ENCODE measurements at regions not wholly inside any gene's neighbourhood (a gene's known extent, or its start where the extent isn't known, plus 50 kb on each side); places are given as distances from the start of the nearest gene placed in this dataset.

- no peaks in the 10 kb centered on the region for H3K4me1 ChIP-seq
- no peaks in the 10 kb centered on the region for H3K36me3 ChIP-seq
- H3K9me3 ChIP-seq: no peaks in the 10 kb centered on the region
- H3K27me3 ChIP-seq: no peaks in the 10 kb centered on the region
- DNase-seq (no peak), ATAC-seq (no peak)
- intact Hi-C loops (cut with DNase I): no loop called here
- no peak overlapping the region for H3K4me3 ChIP-seq
- no peak overlapping the region for H3K27ac ChIP-seq
- no peak for TF ChIP-seq CTCF (IDR thresholded peaks at IDR 0.05)
These were observed 440.0 kb downstream of the PCDH7 start for GRCh38 chr4:31160146-31160545.

GRCh38 chr4:31169846-31170245, 449.7 kb downstream of the PCDH7 start:
- H3K27me3 ChIP-seq: no peaks in the 10 kb centered on the region
- no peaks in the 10 kb centered on the region for H3K36me3 ChIP-seq
- no peak overlapping the region for H3K27ac ChIP-seq
- no peaks in the 10 kb centered on the region for H3K4me1 ChIP-seq
- ATAC-seq (no peak), DNase-seq (no peak)
- H3K9me3 ChIP-seq: no peaks in the 10 kb centered on the region
- intact Hi-C loops (cut with DNase I): no loop called here
- H3K4me3 ChIP-seq: no peak overlapping the region
- no peak for TF ChIP-seq CTCF (IDR thresholded peaks at IDR 0.05)

GRCh38 chr4:31171362-31171761, 451.2 kb downstream of the PCDH7 start:
- no peaks in the 10 kb centered on the region for H3K36me3 ChIP-seq
- ATAC-seq (no peak), DNase-seq (no peak)
- no peaks in the 10 kb centered on the region for H3K27me3 ChIP-seq
- no peak overlapping the region for H3K4me3 ChIP-seq
- intact Hi-C loops (cut with DNase I): no loop called here
- no peak for TF ChIP-seq CTCF (IDR thresholded peaks at IDR 0.05)
- no peaks in the 10 kb centered on the region for H3K9me3 ChIP-seq
- no peaks in the 10 kb centered on the region for H3K4me1 ChIP-seq
- no peak overlapping the region for H3K27ac ChIP-seq

- Histone ChIP-seq H3K27me3 (no peaks in the 10 kb centered on the region), H3K27ac (no peak overlapping the region), H3K4me1 (no peaks in the 10 kb centered on the region), H3K9me3 (no peaks in the 10 kb centered on the region), H3K4me3 (no peak overlapping the region), H3K36me3 (no peaks in the 10 kb centered on the region)
- intact Hi-C loops (cut with DNase I): no loop called here
- ATAC-seq (no peak), DNase-seq (no peak)
- TF ChIP-seq CTCF (IDR thresholded peaks at IDR 0.05): no peak
These were observed 455.2 kb downstream of the PCDH7 start for GRCh38 chr4:31175242-31175910.

GRCh38 chr4:31183256-31183655, 463.1 kb downstream of the PCDH7 start:
- intact Hi-C loops (cut with DNase I): no loop called here
- H3K27ac ChIP-seq: no peak overlapping the region
- no peak for DNase-seq
- no peaks in the 10 kb centered on the region for H3K27me3 ChIP-seq
- H3K36me3 ChIP-seq: no peaks in the 10 kb centered on the region
- no peaks in the 10 kb centered on the region for H3K9me3 ChIP-seq
- TF ChIP-seq CTCF (IDR thresholded peaks at IDR 0.05): no peak
- H3K4me3 ChIP-seq: no peak overlapping the region
- no peaks in the 10 kb centered on the region for H3K4me1 ChIP-seq
- no peak for ATAC-seq
